HG03571 (cell line): ENCODE measurements at regions not wholly inside any gene's neighbourhood (a gene's known extent, or its start where the extent isn't known, plus 50 kb on each side); places are given as distances from the start of the nearest gene placed in this dataset.
"Not testable (repeated sequence)": the region's sequence is repeated elsewhere in the genome, so short reads cannot be mapped to it uniquely, and the experiment has no call there.

ENCODE experiments used
- ATAC-seq: cut with Tn5 transposase; IDR thresholded peaks from one replicate; pipeline ENCODE4 v1.9.1; 2021; ENCODE audit not compliant: unreplicated experiment

GRCh38 chr1:14424325-14425002 is 174.0 kb upstream of the KAZN start:
- ATAC-seq: no peak

GRCh38 chr1:14426854-14427253 is 171.6 kb upstream of the KAZN start:
- no peak for ATAC-seq

- no peak for ATAC-seq
Measured at GRCh38 chr1:14429577-14429976, 168.9 kb upstream of the KAZN start.

DNA sequence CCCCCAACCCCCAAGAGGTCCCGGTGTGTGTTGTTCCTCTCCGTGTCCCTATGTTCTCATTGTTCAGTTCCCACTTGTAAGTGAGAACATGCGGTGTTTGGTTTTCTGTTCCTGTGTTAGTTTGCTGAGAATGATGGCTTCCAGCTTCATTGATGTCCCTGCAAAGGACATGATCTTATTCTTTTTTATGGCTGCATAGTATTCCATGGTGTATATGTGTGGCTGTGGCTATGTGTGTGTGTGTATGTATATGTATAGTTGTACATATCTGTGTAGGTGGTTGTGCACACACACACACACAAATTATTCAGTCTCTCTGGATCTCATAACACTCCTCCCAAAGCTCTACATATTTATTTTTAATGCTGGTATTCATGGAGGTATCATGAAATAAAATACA is 165.8 kb upstream of the KAZN start:
- ATAC-seq: not testable (repeated sequence)

- no peak for ATAC-seq
Measured at GRCh38 chr1:14435368-14436023, 163.0 kb upstream of the KAZN start.

- no peak for ATAC-seq
Measured at GRCh38 chr1:14437417-14437918, 161.0 kb upstream of the KAZN start.

DNA sequence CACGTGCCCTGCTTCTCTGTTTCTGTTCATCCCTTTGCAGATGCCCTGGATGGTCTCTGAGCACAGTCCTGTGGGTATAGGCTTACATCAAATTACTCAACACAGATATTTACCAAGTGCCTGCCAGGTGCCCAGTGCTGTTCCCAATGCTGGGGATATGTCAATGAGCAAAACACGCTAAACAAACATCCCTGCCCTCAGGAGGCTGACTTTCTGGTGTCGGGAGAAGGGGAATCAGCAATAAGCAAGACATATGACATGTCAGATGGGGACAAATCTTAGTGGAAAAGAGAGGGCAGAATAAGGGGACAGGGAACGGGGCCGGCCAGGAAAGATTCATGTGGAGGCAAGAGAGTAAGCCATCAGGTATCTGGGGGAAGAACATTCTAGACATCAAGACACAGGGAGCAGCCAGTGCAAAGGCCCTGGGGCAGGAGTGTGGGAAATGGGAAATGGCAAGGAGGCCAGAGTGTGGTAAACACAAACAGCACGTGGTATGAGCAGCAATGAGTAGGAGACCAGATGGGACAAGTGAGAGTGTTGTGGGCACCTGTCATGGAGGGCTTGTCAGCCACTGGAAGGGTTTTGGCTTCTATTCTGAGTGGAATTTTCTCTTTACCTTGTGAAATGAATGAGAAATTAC is 160.2 kb upstream of the KAZN start:
- ATAC-seq: no peak

DNA sequence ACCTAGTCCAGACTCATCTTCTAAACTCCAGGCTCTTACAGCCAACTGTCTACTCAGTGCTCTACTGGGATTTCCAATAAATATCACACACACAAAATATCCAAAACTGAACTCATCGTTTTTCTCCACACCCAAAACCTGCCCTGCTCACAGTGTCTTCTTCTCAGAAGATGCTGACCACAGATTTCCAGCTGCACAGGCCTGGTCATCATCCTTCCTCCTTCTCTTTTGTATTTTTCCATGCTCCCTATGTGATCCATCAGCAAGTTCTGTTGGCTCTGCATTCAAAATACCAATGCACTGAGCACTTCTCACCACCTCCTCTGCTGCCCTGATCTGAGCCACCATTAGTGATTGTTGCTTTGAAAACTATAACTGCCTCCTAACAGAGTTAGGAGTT is 159.5 kb upstream of the KAZN start:
- ATAC-seq: no peak

DNA sequence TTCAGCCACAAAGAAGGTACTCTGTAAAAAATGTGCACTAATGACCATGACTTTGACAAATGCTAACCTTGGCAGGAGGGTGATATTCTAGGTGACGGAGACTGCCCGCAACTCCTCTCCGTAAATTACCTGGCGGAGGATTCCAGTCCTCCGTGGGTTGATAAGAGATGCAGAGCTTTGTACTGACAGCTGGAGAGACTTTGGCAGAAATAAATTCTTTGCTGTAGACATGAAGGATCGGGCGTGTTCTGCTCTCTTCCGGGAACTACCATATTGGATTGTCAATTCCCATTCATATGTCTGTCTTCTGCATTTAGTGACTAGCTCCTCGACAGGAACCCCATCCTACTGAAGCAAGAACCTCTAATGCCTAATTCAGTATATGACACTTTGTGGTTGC is 158.3 kb upstream of the KAZN start:
- ATAC-seq: no peak

GRCh38 chr1:14440731-14441130 is 157.8 kb upstream of the KAZN start:
- no peak for ATAC-seq

DNA sequence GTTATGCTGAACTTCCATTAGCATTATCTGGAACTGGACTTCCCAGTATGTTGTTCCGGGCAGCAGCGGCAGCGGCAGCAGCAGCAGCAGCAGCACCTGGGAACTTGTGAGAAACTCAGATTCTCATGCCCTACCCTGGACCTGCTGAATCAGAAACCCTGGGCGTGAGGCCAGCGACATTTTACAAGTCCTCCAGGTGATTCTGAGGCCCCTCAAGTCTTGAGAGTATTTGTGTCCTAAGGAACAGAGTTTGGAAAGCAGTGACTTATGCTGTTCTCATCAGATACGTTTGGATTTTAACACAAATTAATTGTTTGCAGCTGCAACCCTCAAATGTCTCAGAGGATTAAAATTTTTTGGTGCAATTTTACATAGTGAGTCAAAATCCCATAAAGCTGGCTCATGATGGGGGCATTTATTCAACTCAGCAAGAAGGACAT is 157.2 kb upstream of the KAZN start:
- ATAC-seq: no peak

DNA sequence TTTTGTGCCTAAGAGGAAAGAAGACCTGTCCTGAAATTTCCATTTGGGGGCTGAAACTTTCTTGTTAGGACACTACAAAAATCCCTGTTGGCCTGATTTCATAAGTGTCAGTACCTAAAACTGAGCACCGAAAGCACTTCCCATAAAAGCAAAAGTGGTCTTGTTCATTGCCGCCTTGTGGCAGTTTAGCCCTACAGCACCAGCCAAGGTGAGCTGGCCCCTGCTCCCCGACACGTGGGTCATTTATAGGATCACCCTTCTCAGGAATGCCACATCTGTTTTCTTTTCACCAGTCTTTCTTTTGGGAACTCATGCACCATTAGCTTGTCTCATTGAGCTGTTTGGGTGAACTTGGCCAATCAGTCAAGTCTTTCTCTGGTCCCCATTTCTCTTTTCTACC is 155.8 kb upstream of the KAZN start:
- no peak for ATAC-seq

DNA sequence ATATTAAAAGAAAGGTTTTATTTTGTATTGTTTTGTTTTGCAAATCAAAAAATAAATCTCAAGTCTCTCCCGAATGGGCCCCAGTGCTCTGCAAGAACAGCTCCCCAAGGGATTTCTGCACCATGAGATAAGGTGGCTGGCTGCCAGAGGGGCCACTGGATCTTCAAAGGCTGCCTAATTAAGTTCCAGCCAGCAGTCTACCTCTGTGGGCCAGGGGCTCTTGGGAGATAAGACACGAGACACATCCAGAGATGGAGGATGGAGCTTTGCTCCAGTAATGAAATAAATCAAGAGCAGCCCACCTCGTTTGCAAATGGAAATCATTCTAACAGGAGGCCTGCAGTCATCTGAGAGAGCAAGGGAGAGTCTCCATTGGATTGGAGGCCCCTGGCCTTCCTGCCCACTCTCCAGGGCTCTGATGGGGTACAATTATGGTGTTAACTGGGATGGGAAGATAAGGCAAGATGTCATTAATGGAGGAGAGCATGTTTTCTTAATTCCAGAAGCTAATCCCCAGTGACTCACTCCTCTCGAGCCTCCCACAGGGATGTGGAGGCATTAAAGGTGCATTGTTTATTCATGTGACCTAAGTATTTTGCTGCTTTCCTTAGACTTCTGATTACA is 155.2 kb upstream of the KAZN start:
- no peak for ATAC-seq

GRCh38 chr1:14451217-14451616 is 147.3 kb upstream of the KAZN start:
- ATAC-seq: no peak

GRCh38 chr1:14452551-14452950 is 145.9 kb upstream of the KAZN start:
- ATAC-seq: no peak

DNA sequence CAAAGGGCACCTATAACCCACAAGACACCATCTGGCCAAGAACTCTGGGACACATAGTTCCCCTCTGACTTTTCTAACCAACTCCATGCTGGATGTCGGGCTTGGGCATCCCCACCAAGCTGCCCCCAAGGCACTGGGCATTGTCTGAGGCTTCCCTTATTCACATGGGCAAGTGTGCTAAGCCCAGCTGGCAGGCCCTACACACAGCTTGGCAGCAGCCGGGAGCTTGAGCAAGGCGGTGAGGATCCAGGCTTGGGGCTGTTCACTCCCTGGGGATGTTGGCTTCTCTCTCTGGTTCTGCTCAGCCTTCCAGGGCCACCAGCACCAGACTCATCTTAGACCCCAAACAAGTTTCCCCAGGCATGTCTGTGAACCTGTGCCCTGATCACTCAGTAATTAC is 138.3 kb upstream of the KAZN start:
- no peak for ATAC-seq

GRCh38 chr1:14462851-14463250 is 135.6 kb upstream of the KAZN start:
- ATAC-seq: no peak

GRCh38 chr1:14466006-14466405 is 132.5 kb upstream of the KAZN start:
- no peak for ATAC-seq

DNA sequence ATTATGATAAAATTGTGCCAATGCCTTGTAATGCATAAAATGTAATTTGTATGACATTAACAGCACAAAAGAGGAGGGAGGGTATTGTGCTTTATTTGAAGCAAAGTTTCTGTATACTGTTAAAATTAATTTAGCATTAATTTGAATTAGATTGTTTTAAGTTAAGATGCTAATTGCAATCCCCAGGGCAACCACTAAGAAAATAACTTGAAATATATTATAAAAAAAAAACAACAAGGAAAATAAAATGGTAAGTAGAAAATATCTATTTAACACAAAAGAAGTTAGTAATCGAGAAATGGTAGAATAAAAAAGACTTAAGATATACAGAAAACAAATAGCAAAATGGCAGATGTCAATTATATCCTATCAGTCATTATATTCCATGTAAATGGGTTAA is 131.4 kb upstream of the KAZN start:
- no peak for ATAC-seq

DNA sequence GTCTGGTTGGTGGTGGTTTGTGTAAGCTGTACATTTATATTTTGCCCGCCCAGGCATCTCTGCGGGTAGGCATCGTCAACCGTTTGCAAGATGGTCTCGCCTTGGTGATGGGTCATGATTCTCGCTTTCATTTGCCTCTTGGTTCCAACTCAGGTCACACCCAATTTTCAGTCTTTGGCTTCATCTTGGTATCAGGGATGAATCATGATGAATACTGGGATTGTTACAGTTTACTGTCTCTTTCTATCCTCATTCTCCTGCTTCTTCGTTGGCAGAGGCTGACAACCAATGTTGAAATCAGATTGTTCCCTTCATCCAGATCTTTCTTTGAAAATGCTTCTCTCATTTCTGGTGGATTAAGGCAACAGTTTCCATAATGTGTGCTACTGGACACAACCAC is 129.7 kb upstream of the KAZN start:
- no peak for ATAC-seq

- ATAC-seq: no peak
Measured at GRCh38 chr1:14470802-14471201, 127.7 kb upstream of the KAZN start.

- no peak for ATAC-seq
Measured at GRCh38 chr1:14474856-14475255, 123.6 kb upstream of the KAZN start.
